GM21786 (cell line): ENCODE measurements at regions not wholly inside any gene's neighbourhood (a gene's known extent, or its start where the extent isn't known, plus 50 kb on each side); places are given as distances from the start of the nearest gene placed in this dataset.

Experiments used
- ATAC-seq: cut with Tn5 transposase; IDR thresholded peaks from one replicate; pipeline ENCODE4 v1.9.1; 2021; ENCODE audit not compliant: unreplicated experiment

DNA sequence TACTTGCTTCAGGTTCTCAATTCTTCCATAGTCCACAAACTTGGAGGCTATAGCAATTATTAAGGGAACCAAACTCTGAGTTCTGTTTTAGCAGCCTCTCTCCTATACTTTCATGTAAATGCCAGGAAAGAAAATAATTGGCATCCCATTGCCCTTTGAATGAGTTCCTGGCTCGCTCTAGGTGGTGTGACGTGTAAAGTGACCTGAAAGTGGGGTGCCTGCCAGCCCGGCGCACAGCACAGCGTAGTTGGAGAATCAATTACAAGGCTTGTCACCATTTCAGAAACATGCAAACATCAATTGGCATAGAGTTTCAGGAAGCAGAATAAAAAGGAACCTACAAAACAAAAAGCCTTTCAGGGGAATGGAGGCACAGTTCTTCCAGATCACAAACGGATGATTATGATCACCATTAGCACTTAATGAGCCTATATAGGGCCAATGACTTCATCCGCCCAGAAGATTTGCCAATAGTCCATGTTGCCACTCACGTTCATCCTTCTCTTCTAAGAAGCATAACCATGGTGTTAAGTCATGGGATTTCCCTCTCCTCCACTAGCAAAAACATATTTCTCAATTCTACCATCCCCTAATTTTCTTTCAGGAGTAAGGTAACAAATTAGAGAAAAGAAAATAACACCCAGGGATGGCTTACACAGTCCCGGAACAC is 354.6 kb upstream of the ADGRL2 start:
- ATAC-seq, result no peak

DNA sequence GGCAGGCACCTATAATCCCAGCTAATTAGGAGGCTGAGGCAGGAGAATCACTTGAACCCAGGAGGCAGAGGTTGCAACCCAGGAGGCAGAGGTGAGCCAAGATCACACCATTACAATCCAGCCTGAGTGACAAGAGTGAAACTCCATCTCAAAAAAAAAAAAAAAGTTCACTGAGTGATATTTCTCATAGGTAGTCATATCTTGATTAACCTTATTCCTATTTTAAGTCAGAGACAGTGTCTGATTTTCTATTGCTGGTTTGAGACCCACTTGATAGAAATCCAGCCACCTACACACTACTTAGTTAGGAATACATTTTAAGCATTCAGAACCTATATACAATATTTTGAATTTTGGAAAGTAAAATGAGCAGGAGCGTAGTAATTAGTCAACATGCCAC is 357.4 kb upstream of the ADGRL2 start:
- no peak for ATAC-seq

DNA sequence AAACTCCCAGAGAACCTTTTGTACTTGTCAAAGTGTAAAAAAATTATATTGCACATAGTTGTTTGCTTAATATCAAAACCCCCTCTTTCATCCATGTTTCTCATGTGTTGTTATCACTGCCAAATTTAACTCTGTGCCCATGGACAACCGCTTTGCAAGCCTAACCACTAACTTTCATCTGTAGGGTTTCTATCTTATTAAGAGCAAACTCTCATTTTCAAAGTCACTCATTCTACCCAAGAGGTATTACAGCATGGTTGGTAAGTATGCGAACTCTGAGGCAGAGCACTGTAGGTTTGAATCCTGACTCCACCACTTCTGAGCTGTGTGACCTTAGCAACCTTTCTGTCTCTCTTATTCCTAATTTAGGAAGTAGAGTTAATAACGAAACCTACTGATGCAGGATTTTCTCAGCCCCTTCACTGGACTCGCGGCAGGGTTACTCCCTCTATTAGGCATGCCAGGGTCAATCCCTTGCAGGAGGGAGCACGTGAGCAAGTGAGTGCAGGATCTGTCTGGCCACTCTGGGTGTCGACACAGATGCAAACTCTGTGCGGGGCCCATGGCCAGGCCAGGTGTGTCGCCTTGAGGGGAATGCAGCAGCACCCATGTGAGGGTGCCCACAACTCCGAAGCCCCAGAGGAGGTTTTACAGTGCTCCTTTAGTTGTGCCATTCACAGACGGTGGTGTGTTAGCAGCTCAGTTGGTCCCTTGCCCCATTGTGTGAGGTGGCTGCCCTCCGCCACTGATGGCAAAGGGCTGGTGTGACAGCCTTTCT is 361.5 kb upstream of the ADGRL2 start:
- ATAC-seq, result no peak

DNA sequence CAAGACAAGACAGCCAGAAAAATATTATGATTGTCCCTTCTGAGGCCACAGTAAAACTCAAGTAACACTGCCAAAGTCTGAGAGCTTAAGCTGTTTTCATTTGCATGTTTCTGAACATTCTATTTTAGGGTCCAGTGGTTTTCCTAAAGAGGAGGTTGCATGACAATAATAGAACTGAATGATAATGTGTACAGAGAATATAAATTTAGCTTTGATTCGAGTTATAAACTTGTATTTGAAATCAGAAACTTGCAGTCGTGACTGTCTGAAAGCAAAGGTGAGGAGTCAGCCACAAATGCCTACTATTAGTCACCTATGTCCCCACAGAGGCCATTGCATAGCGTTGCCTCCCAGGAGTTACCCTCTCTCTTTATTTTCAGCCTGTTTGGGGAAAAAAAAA is 363.1 kb upstream of the ADGRL2 start:
- peak; percentile 74 for ATAC-seq

DNA sequence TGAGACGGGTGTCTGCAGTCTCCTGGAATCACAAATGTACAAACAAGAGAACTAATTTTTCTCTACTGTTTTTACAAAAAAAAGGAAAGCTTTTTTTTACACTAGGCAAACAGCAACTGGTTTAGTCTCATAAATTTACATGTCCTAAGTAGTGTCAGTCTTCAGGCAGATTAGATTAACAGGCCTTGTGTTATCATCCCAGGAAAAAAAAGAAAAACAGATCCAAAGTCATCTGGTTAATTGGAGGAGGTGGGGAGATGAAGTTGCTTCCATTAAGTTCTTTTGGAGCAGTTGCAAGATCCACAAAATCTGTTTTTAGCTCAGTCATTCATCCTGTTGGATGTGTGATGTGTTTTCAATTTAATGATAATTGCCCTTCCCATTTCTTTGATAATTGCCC is 363.5 kb upstream of the ADGRL2 start:
- ATAC-seq, result no peak

DNA sequence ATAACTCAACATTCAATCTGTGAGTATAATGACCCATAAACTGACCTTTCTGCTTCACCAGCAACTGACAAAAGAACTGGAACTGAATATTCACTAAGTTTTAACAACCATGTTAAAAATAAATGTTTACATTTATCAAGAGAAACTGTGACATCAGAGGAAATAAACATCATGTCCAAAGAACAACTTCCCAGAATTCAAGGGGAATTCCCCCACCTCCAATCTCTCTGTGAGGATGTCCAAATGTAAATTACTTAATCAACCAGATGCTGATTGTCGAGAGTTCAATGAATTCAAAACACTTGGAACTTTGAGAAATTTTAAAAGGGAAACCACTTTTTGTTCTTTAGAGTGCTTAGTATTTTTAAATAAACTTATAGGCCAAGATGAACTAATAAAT is 365.6 kb upstream of the ADGRL2 start:
- no peak for ATAC-seq

DNA sequence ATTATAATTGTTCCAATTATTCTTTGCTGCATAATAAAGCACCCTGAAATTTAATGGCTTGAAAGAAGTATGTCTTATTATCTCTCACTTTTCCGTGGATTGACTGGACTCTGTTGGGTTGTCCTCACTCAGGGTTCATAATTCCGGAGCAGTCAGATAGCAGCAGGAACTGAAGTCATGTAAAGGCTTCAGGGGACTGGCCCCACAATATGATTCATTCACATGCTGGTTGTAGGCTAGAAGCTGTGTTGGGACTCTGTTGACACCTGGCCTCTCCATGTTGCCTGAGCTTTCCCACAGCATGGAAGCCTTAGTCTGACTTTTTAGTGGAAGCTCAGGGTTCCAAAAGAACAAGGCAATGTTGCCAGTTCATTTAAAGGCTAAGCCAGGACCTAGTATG is 367.1 kb upstream of the ADGRL2 start:
- no peak for ATAC-seq

DNA sequence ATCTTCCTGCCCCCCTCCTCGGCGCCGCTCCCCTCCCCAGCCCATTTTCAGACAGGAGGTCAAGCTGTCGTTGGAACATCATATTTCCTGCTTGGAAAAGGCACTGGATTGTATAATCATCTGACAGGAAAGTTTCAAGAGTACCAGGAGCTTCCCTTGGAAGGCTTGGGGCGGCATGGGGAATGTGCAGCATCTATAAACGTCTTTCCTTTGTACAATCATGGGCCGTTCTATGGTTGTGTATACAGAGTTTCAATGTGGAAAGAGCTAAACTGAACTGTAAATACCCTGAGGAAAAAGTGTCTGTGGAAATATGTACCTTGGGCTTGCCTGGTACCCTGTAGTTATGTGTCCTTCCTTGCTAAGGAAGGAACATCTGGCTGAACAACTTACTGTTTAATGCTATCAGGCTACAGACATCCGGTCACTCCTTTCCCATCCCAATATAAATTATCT is 368.1 kb upstream of the ADGRL2 start:
- ATAC-seq, result no peak

DNA sequence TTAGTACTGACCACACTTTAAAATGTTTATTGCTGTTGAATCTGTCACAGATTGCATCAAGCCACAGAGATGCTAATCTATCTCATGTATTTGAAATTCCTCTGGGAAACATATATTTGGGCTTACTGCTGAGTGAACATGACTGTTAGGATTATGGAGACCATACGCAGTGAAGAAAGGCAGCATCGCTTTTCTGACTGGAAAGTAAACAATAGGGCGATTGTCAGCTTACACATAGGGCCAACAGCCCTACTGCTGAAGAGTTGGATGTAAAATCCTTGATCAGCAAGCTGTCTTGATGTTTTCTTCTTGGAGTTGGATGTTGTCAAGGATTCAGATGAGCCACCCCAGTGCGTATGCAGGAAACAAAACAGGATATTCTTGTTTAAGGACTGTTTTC is 368.7 kb upstream of the ADGRL2 start:
- no peak for ATAC-seq

DNA sequence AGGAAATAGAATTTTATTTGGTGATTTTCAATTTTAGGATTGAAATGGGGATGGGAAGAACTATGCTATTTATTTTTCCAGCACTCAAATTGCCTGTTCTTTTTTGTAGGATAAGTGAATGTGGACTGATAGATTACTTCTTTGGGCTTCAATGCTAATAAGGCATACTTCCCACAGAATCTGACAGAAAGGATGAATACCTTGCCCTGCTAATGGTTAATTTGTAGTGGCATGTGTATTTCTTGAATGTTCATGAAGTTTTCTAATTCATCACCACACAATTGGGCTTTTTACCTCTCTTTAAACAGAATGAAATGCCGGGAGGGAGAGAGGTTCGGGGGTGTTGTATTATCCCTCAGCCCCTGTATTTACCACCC is 369.1 kb upstream of the ADGRL2 start:
- no peak for ATAC-seq

DNA sequence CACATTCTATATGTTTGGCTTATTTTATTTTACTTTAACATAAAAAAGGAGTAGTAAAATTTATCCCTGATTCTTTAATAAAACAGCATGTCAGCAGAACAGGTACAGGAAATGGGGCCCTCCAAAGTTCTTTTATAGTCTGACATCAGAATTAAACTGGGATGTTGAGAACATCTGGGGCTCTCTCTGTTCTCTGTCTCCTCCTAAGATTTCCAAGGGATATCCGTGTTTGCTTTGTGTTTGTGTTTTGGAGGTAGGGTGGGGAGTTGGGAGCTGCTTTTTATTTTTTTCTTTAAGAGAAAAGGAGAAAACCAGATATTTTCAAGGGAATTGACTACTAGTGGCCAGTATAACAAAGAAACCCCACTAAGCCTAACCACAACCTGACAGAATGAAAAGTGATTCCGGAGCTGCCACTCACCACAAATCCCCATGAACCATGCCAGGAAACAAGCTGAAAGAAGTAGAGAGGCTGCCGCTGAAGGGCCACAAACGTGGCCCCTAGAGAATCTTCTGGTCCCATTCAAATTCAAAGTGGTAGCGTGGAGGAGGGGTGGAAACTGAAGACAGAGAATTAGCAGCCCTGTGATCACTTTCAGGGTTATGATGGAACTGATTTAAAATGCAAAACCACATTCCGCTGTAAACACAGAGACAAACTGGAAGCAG is 369.6 kb upstream of the ADGRL2 start:
- no peak for ATAC-seq

DNA sequence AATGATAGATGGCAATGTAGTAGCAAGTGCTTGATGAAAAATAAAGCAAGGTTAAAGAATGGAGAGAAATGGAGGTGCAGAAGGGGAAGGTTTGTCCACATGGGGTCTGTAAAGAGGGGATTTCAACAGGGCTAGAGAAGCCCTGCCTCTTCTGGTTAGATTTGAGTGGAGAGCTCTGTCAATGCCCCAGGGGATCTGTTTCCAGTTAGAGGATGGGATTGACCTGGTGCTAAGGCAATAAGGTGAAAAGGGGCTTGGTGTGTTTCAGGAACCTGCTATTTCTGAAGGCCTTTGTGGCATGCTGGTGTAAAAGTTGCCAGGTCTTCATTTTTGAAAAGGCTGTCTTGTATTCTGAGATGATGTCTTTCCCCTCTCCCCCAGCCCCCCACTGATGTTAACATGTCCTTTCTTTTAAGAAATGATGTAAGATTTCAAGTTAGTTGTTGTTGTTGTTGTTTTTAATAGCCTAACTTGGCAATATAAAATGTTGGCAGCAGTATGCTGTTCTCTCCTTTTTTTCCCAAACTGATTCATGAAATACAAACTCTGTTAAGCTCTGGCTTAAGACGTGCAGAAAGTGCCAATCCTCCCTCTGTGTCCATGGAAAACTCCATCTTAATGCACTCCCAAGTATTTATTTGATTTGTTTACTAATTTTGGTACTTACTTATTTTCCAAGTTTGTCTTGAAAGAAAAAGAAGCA is 370.3 kb upstream of the ADGRL2 start:
- ATAC-seq, result no peak

DNA sequence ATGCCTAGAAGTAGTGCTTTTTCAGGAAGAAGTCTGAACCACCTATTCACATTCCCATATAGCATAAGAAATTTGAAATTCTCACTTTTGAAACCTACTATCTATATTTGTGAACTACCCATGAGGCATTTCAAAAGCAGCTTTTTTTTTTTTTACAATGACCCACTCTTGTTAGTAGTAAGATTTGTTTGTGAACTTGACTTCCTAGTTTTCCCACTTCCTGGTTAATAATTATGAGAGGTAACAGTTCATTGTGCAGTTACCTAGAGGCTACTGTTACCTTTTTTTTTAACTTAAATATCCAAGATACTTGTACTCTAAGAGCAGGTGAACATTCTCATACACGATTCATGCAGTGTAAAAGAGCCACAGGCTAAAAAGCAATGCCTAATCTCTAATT is 371.7 kb upstream of the ADGRL2 start:
- ATAC-seq, result no peak

DNA sequence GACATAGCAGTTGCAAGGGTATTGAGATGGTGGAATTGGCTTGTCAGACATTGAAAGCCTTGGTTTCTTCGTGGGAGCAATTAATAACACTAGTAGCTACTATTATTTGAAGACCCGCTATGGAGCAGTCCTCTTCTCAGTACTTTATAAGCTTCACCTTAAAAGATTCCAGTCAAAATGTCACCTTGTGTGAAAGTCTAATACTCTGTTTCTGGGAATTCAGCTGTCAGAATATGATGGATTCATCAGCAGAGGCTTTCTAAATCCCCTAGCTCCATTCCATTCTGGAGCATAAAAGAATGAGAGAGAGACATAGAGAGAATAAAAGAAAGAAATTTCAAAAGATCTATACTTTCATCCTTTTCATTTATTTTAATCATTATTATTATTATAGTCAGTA is 375.9 kb upstream of the ADGRL2 start:
- no peak for ATAC-seq

DNA sequence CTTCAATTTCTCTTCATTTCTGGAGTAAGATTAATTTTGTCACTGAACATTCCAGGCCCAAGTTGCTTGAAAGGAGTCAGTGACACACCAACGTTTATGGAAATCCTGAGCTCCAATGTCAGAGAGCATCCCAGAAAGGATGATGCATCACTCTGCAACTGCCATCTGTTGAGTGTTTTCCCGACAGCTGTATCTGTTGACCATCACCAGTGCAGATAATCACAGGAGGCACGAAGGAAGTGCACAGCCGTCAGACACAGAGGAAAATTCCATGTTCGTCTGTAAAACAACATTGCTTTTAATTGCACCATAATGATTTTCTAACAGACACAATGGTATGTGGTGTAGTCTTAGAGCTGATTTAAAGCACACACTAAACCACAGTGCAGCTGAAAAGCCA is 376.7 kb upstream of the ADGRL2 start:
- ATAC-seq, result no peak

DNA sequence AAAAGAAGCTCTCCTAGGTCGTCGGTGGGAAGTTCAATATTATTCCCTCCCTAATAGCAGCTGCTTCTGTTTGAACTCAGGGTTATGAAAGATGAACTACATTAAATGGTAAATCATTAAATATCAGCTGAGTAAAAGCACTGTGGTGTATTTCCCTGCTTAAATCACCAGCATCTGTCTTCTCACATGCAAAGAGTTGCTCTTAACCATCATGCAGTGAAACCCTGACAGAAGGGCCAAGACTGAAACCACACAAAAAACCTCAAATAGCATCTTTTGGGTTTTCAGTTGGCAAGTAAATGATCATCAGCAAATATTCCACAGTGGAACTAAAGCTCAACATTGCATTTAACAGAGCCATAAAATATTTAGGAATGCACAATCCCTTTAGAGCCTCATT is 380.0 kb upstream of the ADGRL2 start:
- ATAC-seq, result peak; percentile 95

DNA sequence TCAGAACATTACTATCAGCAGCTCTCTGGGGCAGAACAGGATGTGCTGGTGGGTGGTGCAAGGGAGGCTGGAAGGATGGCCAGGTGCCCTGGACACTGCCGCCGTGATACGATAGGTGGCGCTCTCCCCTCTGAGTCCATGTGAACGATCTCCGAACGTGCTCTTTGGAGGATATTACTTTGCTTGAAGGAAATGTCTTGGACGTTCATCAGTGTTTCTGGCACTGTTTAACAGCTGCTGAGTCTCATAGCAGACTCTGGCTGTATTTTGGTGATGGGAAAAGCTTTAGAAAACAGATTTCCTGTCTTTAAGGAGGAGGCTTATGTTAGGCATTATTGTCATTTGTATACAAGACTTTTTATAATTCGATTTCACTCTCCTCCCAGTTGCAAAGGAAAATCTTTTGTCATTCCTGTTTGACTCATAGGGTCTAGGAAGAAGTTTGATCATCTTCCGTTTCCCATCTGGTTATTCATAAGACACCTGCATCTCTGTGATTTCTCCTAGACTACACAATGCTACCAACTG is 386.2 kb upstream of the ADGRL2 start:
- peak; percentile 98 for ATAC-seq

DNA sequence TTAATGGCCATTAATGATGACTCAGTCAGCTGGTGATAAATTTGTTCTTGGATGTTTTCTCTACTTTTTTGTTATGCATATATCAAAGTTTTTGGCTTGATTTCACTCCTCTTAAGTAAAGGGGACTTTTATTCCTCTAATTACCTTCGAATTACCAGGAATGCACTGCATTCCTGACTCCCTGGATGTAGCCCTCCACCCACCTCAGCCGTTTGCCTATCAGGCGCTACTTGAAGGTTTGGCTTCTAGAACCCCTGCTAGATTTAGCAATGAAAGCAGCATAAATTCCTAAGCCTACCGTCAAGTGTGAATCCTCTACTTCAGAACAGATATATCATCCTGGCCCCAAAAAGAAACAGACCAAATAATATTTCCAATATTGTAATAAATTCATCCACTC is 387.8 kb upstream of the ADGRL2 start:
- no peak for ATAC-seq

DNA sequence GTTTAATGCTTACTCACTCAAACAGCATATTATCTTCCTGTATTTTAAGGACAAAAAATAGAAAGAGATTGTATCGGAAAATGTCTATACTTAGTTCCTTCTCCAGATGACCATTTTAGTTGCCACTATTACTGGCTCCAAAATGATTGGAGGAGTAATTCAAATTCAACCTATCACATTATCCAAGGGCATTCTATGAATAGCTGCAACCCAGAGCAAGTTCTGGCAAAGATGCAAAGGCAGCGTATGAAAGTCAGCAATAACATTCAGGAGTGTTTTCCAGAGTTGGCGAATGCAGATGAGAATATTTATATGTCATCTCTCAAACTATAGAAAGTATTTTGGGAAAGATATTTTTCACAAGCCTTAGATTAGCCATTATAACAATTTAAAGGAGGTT is 389.8 kb upstream of the ADGRL2 start:
- no peak for ATAC-seq

DNA sequence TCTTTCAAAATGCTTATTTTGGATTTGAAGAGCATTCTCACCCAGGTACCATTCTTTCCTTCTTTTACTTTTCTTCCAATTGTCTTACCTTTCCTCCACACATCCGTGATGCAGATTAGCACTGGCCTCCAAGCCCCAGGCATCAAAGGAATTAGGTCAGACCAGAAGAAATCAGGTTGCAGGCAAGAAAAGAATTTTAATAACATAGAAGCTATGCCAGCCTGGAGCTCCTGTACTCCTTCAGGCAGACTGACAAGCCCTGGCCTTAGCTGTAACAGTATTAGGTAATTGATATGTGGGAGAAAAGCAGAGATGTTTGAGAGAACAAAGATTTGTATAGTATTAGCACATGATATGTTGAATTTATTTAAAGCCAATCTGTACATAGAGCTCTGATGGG is 390.4 kb upstream of the ADGRL2 start:
- ATAC-seq, result no peak

DNA sequence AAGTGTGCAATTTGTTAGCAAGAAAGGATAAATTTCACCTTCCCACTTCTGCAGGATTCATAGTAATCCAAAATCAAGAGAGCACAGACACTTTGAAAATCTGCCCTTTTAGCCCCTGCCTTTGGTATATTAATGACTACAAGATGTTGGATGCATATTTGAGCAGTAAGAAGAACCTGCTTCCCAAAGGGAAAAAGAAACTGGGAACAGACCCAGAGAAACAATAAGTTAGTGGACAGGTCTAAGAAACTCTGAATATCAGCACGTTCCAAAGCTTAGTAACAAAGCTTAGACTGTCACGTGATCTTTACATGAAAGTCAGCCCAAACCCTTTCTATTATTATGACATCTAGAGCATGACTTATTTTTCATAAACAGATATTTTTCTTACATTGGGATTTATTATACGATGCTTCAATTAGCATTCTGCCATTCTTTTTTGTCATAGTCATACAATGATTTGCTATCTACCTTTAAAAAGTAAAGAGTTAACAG is 390.9 kb upstream of the ADGRL2 start:
- no peak for ATAC-seq
